Right lobe of liver (tissue), 6 donors: ENCODE measurements at regions not wholly inside any gene's neighbourhood (a gene's known extent, or its start where the extent isn't known, plus 50 kb on each side); places are given as distances from the start of the nearest gene placed in this dataset.

Experiments
- ATAC-seq, 4 donors: fragments of 200-7000 bp; cut with Tn5 transposase; one replicate each; pipeline ENCODE4 v1.9.1; 2020; ENCODE audit warnings: mild to moderate bottlenecking in 4 of 4, moderate library complexity in 4 of 4
- DNase-seq, 3 donors: peaks; one replicate each; pipeline ENCODE4 v3.0.0-alpha.2; 2020
- H3K27ac ChIP-seq, 3 donors: fragments of 200-600 bp; one replicate each; pipeline ENCODE4 v1.8.0; 2022
- H3K27me3 ChIP-seq, 2 donors: fragments of 200-600 bp; one replicate each; pipeline ENCODE4 v1.8.0; 2022
- H3K36me3 ChIP-seq, 4 donors: fragments of 200-600 bp; sonication (generic) in 1 of 4; one replicate each; pipeline versions ENCODE4 v1.5.1 to v1.8.0; 2017 to 2022; ENCODE audit warnings: control low read depth in 1 of 4
- H3K4me1 ChIP-seq, 4 donors: fragments of 200-600 bp; sonication (generic) in 1 of 4; one replicate each; pipeline versions ENCODE4 v1.5.1 to v1.8.0; 2017 to 2022; ENCODE audit warnings: control low read depth in 1 of 4
- H3K4me3 ChIP-seq, 3 donors: fragments of 200-600 bp; one replicate each; pipeline ENCODE4 v1.8.0; 2022
- H3K9me3 ChIP-seq, 4 donors: fragments of 200-600 bp; sonication (generic) in 1 of 4; one replicate each; pipeline versions ENCODE4 v1.5.1 to v1.8.0; 2017 to 2022; ENCODE audit warnings: control low read depth in 1 of 4
- POLR2A ChIP-seq: fragments of 450-650 bp; IDR thresholded peaks from one replicate; pipeline ENCODE4 v1.6.1; 2017; ENCODE audit warnings: antibody characterized with exemption, mild to moderate bottlenecking
- WGBS: methylation state at CpG from one replicate; pipeline ENCODE4 v1.1.6; 2018; ENCODE audit warnings: low coverage, low lambda C conversion rate; ENCODE audit not compliant: insufficient coverage; ENCODE audit errors: missing lambda C conversion rate; 5-methylcytosine and 5-hydroxymethylcytosine counted together
- intact Hi-C, 2 donors: fragments of 100-400 bp; cut with DNase I; formaldehyde crosslinking; loops; one replicate each; pipeline versions ENCODE4 v1.11.2 to v1.14.1; 2022
- TF ChIP-seq, protein P1 (sequence below), 4 donors: fragments of 200-600 bp in 3 of 4; fragments of 450-650 bp in 1 of 4; IDR thresholded peaks; one replicate each; pipeline versions ENCODE4 v1.5.1 to v1.8.0; 2016 to 2022; ENCODE audit warnings: antibody characterized with exemption in 4 of 4, mild to moderate bottlenecking in 2 of 4
- donor health status: DM: no; HTN: yes; CAD: no.
- donor health status: DM: no; HTN: no; CAD: no.
- donor health status: DM: no; HTN: no; CAD: no.
- donor health status: DM: no; HTN: yes; CAD: no.
- donor health status: DM: no; HTN: yes; CAD: no.

DNA sequence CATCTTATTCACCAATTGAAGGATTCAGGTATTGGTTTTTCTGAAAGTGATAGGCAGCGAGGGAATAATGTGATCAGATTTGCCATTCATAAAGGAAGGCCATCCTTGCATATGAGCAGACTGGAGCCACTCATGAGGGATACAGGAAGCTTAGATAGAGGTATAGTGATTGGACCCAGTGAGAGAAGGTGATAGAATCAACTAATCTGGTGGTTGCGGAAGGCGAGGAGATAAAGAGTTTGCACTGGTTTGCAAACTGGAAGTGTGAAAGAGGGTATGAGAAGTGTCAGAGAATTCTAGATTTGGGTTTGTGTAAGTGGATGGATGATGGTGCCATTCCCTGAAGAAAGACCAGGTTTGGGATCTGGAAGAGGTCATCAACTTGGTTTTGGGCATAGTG, 57.3 kb upstream of the RASGEF1B start:
- Histone ChIP-seq H3K4me3 (no peak overlapping the region), H3K4me1 (no peaks in the 10 kb centered on the region), H3K9me3 (no peaks in the 10 kb centered on the region), H3K27me3 (no peaks in the 10 kb centered on the region), H3K36me3 (no peaks in the 10 kb centered on the region), H3K27ac (no peak overlapping the region)
- TF ChIP-seq, protein P1, sequence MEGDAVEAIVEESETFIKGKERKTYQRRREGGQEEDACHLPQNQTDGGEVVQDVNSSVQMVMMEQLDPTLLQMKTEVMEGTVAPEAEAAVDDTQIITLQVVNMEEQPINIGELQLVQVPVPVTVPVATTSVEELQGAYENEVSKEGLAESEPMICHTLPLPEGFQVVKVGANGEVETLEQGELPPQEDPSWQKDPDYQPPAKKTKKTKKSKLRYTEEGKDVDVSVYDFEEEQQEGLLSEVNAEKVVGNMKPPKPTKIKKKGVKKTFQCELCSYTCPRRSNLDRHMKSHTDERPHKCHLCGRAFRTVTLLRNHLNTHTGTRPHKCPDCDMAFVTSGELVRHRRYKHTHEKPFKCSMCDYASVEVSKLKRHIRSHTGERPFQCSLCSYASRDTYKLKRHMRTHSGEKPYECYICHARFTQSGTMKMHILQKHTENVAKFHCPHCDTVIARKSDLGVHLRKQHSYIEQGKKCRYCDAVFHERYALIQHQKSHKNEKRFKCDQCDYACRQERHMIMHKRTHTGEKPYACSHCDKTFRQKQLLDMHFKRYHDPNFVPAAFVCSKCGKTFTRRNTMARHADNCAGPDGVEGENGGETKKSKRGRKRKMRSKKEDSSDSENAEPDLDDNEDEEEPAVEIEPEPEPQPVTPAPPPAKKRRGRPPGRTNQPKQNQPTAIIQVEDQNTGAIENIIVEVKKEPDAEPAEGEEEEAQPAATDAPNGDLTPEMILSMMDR (IDR thresholded peaks at IDR 0.05): no peak
- no peak for TF ChIP-seq POLR2A
- DNase-seq (no peak), ATAC-seq (no peak)
- WGBS: 87% methylated on average over 3 of the region's 3 CpGs
- intact Hi-C loops: no loop called here

DNA sequence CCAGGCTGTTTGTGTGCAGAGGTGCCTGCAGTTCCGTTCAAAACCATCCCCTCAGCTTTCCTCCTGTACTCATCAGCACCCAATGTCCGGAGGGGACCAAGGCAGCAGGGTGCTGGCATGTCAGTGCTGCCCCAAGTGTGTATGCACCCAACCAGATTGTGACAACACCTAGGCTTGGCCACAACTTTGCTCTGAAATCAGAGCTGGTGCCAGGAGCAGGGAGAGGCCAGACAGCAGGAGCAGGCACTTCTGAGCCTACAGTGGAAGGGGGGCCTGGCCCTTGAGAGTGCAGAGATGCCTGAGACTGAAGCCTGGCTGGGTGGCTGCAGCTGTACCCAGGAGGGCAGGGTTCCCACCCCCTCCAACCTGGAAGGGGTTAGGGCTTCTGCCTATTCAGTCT, 56.5 kb upstream of the RASGEF1B start:
- H3K4me1 ChIP-seq: no peaks in the 10 kb centered on the region
- no CpG with 5 or more reads among the region's 2 CpGs for WGBS
- intact Hi-C loops: no loop called here
- H3K4me3 ChIP-seq: no peak overlapping the region
- TF ChIP-seq, protein P1 (IDR thresholded peaks at IDR 0.05): no peak
- TF ChIP-seq POLR2A: no peak
- H3K27me3 ChIP-seq: no peaks in the 10 kb centered on the region
- no peaks in the 10 kb centered on the region for H3K9me3 ChIP-seq
- no peak for DNase-seq
- no peaks in the 10 kb centered on the region for H3K36me3 ChIP-seq
- ATAC-seq: no peak
- H3K27ac ChIP-seq: no peak overlapping the region

DNA sequence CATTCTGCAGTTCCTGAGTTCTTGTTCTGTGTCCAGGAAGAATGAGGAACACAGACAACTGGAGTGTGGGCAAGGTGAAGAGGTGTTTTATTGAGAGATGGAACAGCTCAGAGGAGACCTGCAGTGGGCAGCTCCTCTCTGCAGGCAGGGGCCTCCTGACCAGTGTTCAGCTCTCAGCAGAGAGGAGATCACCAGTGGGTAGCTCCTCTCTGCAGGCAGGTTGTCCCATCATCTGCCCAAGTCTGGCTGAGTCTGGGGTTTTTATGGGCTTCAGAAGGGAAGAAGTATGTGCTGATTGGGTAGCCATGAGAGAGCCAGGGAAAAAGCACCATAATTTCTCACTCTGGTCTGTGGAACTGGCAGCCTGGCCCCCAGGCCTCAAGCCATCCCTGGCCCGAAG, 56.0 kb upstream of the RASGEF1B start:
- Histone ChIP-seq H3K4me3 (no peak overlapping the region), H3K9me3 (no peaks in the 10 kb centered on the region), H3K27ac (no peak overlapping the region), H3K36me3 (no peaks in the 10 kb centered on the region), H3K4me1 (no peaks in the 10 kb centered on the region), H3K27me3 (no peaks in the 10 kb centered on the region)
- TF ChIP-seq POLR2A: no peak
- TF ChIP-seq, protein P1 (IDR thresholded peaks at IDR 0.05): no peak
- DNase-seq (no peak), ATAC-seq (no peak)
- no CpG with 5 or more reads among the region's 1 CpG for WGBS
- intact Hi-C loops: no loop called here

DNA sequence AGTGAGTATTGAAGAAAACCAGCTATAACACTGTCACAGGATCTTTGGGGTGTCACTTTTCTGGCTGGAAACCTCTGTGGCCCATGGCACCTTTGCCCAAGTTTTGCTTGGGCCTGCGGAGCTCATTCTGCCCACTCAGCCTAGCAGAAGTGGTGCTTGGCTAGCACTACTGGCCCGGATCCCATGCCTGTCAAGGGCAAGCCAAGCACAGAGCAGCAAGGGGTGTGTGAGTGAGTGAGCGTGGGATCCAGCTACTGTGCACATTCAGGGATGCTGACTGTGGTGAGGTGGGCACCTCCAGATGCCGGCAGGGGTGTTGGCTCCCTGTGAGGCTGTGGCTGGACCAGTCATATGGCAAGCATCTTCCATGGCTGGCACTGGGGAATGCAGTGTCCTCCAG, 55.4 kb upstream of the RASGEF1B start:
- DNase-seq (peak in 1 of 3 donors; percentile 31), ATAC-seq (peak in 3 of 4 donors; percentile 36 to 69 (median 44))
- H3K4me3 ChIP-seq: no peak overlapping the region
- intact Hi-C loops: no loop called here
- no peaks in the 10 kb centered on the region for H3K27me3 ChIP-seq
- WGBS: 33% methylated on average over 1 of the region's 4 CpGs
- TF ChIP-seq POLR2A: no peak
- TF ChIP-seq, protein P1 (IDR thresholded peaks at IDR 0.05): no peak
- H3K9me3 ChIP-seq: no peaks in the 10 kb centered on the region
- H3K27ac ChIP-seq: no peak overlapping the region
- no peaks in the 10 kb centered on the region for H3K36me3 ChIP-seq
- H3K4me1 ChIP-seq: no peaks in the 10 kb centered on the region

DNA sequence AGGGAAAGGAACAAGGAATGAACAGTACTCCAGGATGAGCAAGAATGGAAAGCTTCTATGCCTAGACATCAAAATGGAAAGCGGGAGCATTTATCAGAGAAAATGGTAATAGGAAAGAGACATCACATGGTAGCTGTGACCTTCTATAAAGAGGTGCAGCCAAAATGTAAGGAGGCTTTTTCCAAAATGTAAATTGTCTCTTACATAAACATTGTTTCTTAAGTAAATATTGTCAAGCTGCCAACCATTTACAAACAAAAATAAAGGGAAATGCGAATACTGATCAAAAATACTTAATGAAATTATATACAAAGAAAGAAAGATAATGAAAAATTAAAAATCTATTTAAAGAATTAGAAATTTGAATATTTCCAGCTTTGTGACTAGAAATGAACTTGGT, 55.0 kb upstream of the RASGEF1B start:
- intact Hi-C loops: no loop called here
- Histone ChIP-seq H3K9me3 (no peaks in the 10 kb centered on the region), H3K4me3 (no peak overlapping the region), H3K4me1 (no peaks in the 10 kb centered on the region), H3K36me3 (no peaks in the 10 kb centered on the region), H3K27me3 (no peaks in the 10 kb centered on the region), H3K27ac (no peak overlapping the region)
- TF ChIP-seq, protein P1 (IDR thresholded peaks at IDR 0.05): no peak
- no peak for TF ChIP-seq POLR2A
- WGBS: 71% methylated on average over 2 of the region's 2 CpGs
- ATAC-seq (no peak), DNase-seq (no peak)
